ENCODE measurements at regions not wholly inside any gene's neighbourhood (a gene's known extent, or its start where the extent isn't known, plus 50 kb on each side); places are given as distances from the start of the nearest gene placed in this dataset.

GRCh38 chr11:91972665-91973266, 251.9 kb upstream of the FAT3 start:
- no peak for TF ChIP-seq CTCF (IDR thresholded peaks at IDR 0.05; ENCODE audit: control insufficient read depth, extremely low read depth, insufficient read depth)
- no peak overlapping the region for H3K4me3 ChIP-seq (ENCODE audit: low read depth, low read length)
- DNase-seq (ENCODE audit: low read depth) = no peak

- H3K4me3 ChIP-seq (ENCODE audit: low read depth, low read length) = no peak overlapping the region
- no peak for DNase-seq (ENCODE audit: low read depth)
- TF ChIP-seq CTCF (IDR thresholded peaks at IDR 0.05; ENCODE audit: control insufficient read depth, extremely low read depth, insufficient read depth) = no peak
Observed at GRCh38 chr11:91970624-91971023, 254.0 kb upstream of the FAT3 start.

- TF ChIP-seq CTCF (IDR thresholded peaks at IDR 0.05; ENCODE audit: control insufficient read depth, extremely low read depth, insufficient read depth) = no peak
- H3K4me3 ChIP-seq (ENCODE audit: low read depth, low read length) = no peak overlapping the region
- DNase-seq (ENCODE audit: low read depth) = no peak
Observed at GRCh38 chr11:91969486-91969885, 255.1 kb upstream of the FAT3 start.

- DNase-seq (ENCODE audit: low read depth) = no peak
- no peak for TF ChIP-seq CTCF (IDR thresholded peaks at IDR 0.05; ENCODE audit: control insufficient read depth, extremely low read depth, insufficient read depth)
- no peak overlapping the region for H3K4me3 ChIP-seq (ENCODE audit: low read depth, low read length)
Observed at GRCh38 chr11:91967691-91968045, 256.9 kb upstream of the FAT3 start.

- DNase-seq (ENCODE audit: low read depth) = no peak
- TF ChIP-seq CTCF (IDR thresholded peaks at IDR 0.05; ENCODE audit: control insufficient read depth, extremely low read depth, insufficient read depth) = no peak
- H3K4me3 ChIP-seq (ENCODE audit: low read depth, low read length) = no peak overlapping the region
Observed at GRCh38 chr11:91967026-91967690, 257.5 kb upstream of the FAT3 start.

GRCh38 chr11:91966368-91966767, 258.2 kb upstream of the FAT3 start:
- no peak for DNase-seq (ENCODE audit: low read depth)
- no peak for TF ChIP-seq CTCF (IDR thresholded peaks at IDR 0.05; ENCODE audit: control insufficient read depth, extremely low read depth, insufficient read depth)
- H3K4me3 ChIP-seq (ENCODE audit: low read depth, low read length) = no peak overlapping the region

- TF ChIP-seq CTCF (IDR thresholded peaks at IDR 0.05; ENCODE audit: control insufficient read depth, extremely low read depth, insufficient read depth) = no peak
- DNase-seq (ENCODE audit: low read depth) = no peak
- H3K4me3 ChIP-seq (ENCODE audit: low read depth, low read length) = no peak overlapping the region
Observed at GRCh38 chr11:91960770-91961169, 263.8 kb upstream of the FAT3 start.

All from LNCaP clone FGC (cell line).